H1 (cell line): ENCODE measurements at regions not wholly inside any gene's neighbourhood (a gene's known extent, or its start where the extent isn't known, plus 50 kb on each side); places are given as distances from the start of the nearest gene placed in this dataset.

ENCODE experiments used
- CTCF ChIA-PET: fragments of 300-600 bp; sonication (Branson Sonifier 250); formaldehyde crosslinking; loops from one replicate; lab custom pipeline; 2021; ENCODE audit not compliant: partially characterized antibody; lab: Charles Lee
- POLR2A ChIA-PET: fragments of 300-600 bp; sonication (Branson Sonifier 250); formaldehyde crosslinking; loops from one replicate; lab custom pipeline; 2021; ENCODE audit warnings: inconsistent platforms; ENCODE audit not compliant: partially characterized antibody; lab: Charles Lee
- DNase-seq, 2 experiments: peaks; one replicate each; pipeline versions ENCODE4 v3.0.0 to v3.0.0-alpha.2; 2010 to 2022; ENCODE audit warnings: low spot score in 2 of 2, low read depth in 1 of 2, mixed read lengths in 1 of 2
- FAIRE-seq: peaks from 2 replicates; lab custom pipeline; 2011; peaks lifted over from hg19 to GRCh38; lab: Jason Lieb, UNC
- H2AFZ ChIP-seq: 2 replicates; pipeline ENCODE4 v1.8.1; 2012; ENCODE audit warnings: low read length, inconsistent platforms
- H2AK5ac ChIP-seq: 2 replicates; pipeline ENCODE4 v1.6.1; 2013; ENCODE audit warnings: low read depth, low read length
- H2BK120ac ChIP-seq: replicated peaks from 2 replicates; pipeline ENCODE3; 2013; ENCODE audit warnings: low read depth, low read length, inconsistent platforms
- H2BK12ac ChIP-seq: 2 replicates; pipeline ENCODE4 v1.6.1; 2013; ENCODE audit warnings: low read depth, low read length
- H2BK15ac ChIP-seq: 2 replicates; pipeline ENCODE4 v1.6.1; 2013; ENCODE audit warnings: low read length
- H2BK20ac ChIP-seq: 2 replicates; pipeline ENCODE4 v1.6.1; 2013; ENCODE audit warnings: low read length
- H2BK5ac ChIP-seq: 2 replicates; pipeline ENCODE4 v1.6.1; 2013; ENCODE audit warnings: low read depth, low read length
- H3K14ac ChIP-seq: 2 replicates; pipeline ENCODE4 v1.6.1; 2013; ENCODE audit warnings: inconsistent platforms; ENCODE audit not compliant: insufficient read length
- H3K18ac ChIP-seq: 2 replicates; pipeline ENCODE4 v1.6.1; 2013; ENCODE audit warnings: low read length; ENCODE audit errors: extremely low read depth
- H3K23ac ChIP-seq: 2 replicates; pipeline ENCODE4 v1.6.1; 2013; ENCODE audit warnings: inconsistent platforms; ENCODE audit not compliant: insufficient read length
- H3K23me2 ChIP-seq: 2 replicates; pipeline ENCODE4 v1.6.1; 2013; ENCODE audit warnings: low read depth, low read length
- H3K27ac ChIP-seq: 2 replicates; pipeline ENCODE4 v1.6.1; 2011; ENCODE audit warnings: low read depth, low read length, inconsistent platforms
- H3K27me3 ChIP-seq, 4 experiments: replicated peaks in 1 of 4; 1 replicate in 1 of 4; 2 replicates in 3 of 4; pipeline versions ENCODE4 v1.6.1 to v1.8.1; 2011 to 2013; ENCODE audit warnings: low read length in 3 of 4, mild to moderate bottlenecking in 3 of 4, inconsistent platforms in 2 of 4, mixed read lengths in 2 of 4, moderate library complexity in 1 of 4; ENCODE audit not compliant: control insufficient read depth in 3 of 4, insufficient read depth in 3 of 4; ENCODE audit errors: extremely low read depth in 1 of 4
- H3K36me3 ChIP-seq, 4 experiments: 2 replicates each; pipeline versions ENCODE4 v1.6.1 to v1.8.1; 2011 to 2013; ENCODE audit warnings: mild to moderate bottlenecking in 4 of 4, low read length in 3 of 4, moderate library complexity in 2 of 4, control low read depth in 1 of 4, inconsistent platforms in 1 of 4; ENCODE audit not compliant: insufficient read depth in 4 of 4, control insufficient read depth in 2 of 4
- H3K4ac ChIP-seq: replicated peaks from 2 replicates; pipeline ENCODE3; 2013; ENCODE audit warnings: low read length, low read depth, mixed read lengths, inconsistent platforms; ENCODE audit not compliant: insufficient read length
- H3K4me1 ChIP-seq, 4 experiments: replicated peaks in 1 of 4; 1 replicate in 1 of 4; 2 replicates in 3 of 4; pipeline versions ENCODE4 v1.6.1 to v1.8.1; 2011 to 2013; ENCODE audit warnings: low read length in 3 of 4, inconsistent platforms in 2 of 4, mixed read lengths in 1 of 4; ENCODE audit not compliant: insufficient read depth in 4 of 4, control insufficient read depth in 3 of 4
- H3K4me2 ChIP-seq, 2 experiments: 2 replicates each; pipeline versions ENCODE4 v1.6.1 to v1.8.1; 2011 to 2013; ENCODE audit warnings: low read depth in 2 of 2, low read length in 2 of 2, control low read depth in 1 of 2, inconsistent platforms in 1 of 2, mild to moderate bottlenecking in 1 of 2; ENCODE audit not compliant: insufficient read depth in 1 of 2
- H3K4me3 ChIP-seq, 4 experiments: fragments of 200-600, 300-600 bp in 1 of 4; sonication (generic), shearing (Covaris generic), sonication (Bioruptor Twin) in 1 of 4; 2 replicates each; pipeline versions ENCODE4 v1.5.1 to v1.8.1; 2011 to 2016; ENCODE audit warnings: low read length in 4 of 4, low read depth in 3 of 4, control low read depth in 2 of 4, inconsistent platforms in 2 of 4, mild to moderate bottlenecking in 2 of 4, mixed read lengths in 1 of 4, moderate library complexity in 1 of 4; ENCODE audit not compliant: insufficient read depth in 2 of 4; ENCODE audit errors: extremely low read depth in 1 of 4
- H3K56ac ChIP-seq: replicated peaks from 2 replicates; pipeline ENCODE3; 2013; ENCODE audit warnings: low read depth, mild to moderate bottlenecking, mixed read lengths, low read length, inconsistent platforms; ENCODE audit not compliant: insufficient read length
- H3K79me1 ChIP-seq: 2 replicates; pipeline ENCODE4 v1.6.1; 2013; ENCODE audit warnings: low read depth, low read length, control low read depth
- H3K79me2 ChIP-seq, 2 experiments: 2 replicates each; pipeline versions ENCODE4 v1.6.1 to v1.8.1; 2012 to 2013; ENCODE audit warnings: low read length in 2 of 2, mild to moderate bottlenecking in 2 of 2, inconsistent platforms in 1 of 2; ENCODE audit not compliant: insufficient read depth in 2 of 2, control insufficient read depth in 1 of 2
- H3K9ac ChIP-seq, 4 experiments: replicated peaks in 1 of 4; 1 replicate in 1 of 4; 2 replicates in 3 of 4; pipeline versions ENCODE4 v1.6.1 to v1.8.1; 2011 to 2013; ENCODE audit warnings: low read depth in 3 of 4, low read length in 3 of 4, control low read depth in 2 of 4, mild to moderate bottlenecking in 2 of 4, moderate library complexity in 2 of 4, inconsistent platforms in 1 of 4; ENCODE audit errors: extremely low read depth in 1 of 4
- H3K9me3 ChIP-seq, 2 experiments: 2 replicates each; pipeline versions ENCODE4 v1.6.1 to v1.8.1; 2012 to 2013; ENCODE audit warnings: mild to moderate bottlenecking in 2 of 2, moderate library complexity in 2 of 2, control low read depth in 1 of 2, inconsistent platforms in 1 of 2, low read depth in 1 of 2, low read length in 1 of 2, mixed read lengths in 1 of 2; ENCODE audit not compliant: insufficient read depth in 2 of 2
- H4K20me1 ChIP-seq, 2 experiments: replicated peaks in 1 of 2; 2 replicates each; pipeline versions ENCODE3 to v1.8.1; 2011 to 2013; ENCODE audit warnings: inconsistent platforms in 2 of 2, low read length in 2 of 2, mild to moderate bottlenecking in 1 of 2; ENCODE audit not compliant: insufficient read depth in 2 of 2, control insufficient read depth in 1 of 2
- H4K5ac ChIP-seq: 2 replicates; pipeline ENCODE4 v1.6.1; 2013; ENCODE audit warnings: low read length, low read depth, mixed read lengths, inconsistent platforms; ENCODE audit not compliant: insufficient read length
- H4K8ac ChIP-seq: 2 replicates; pipeline ENCODE4 v1.8.0; 2013; ENCODE audit warnings: mild to moderate bottlenecking, moderate library complexity, low read length, inconsistent platforms; ENCODE audit not compliant: insufficient read depth; ENCODE audit errors: extremely low read depth
- H4K91ac ChIP-seq: replicated peaks from 2 replicates; pipeline ENCODE3; 2013; ENCODE audit warnings: low read length, mixed read lengths, inconsistent platforms; ENCODE audit not compliant: insufficient read length
- CTBP2 ChIP-seq: IDR thresholded peaks from 2 replicates; pipeline ENCODE4 v1.7.0; 2011; ENCODE audit warnings: borderline replicate concordance, mild to moderate bottlenecking, moderate library complexity, mixed read lengths, low read length; ENCODE audit not compliant: insufficient read depth, insufficient read length
- GTF2F1 ChIP-seq: IDR thresholded peaks from 2 replicates; pipeline ENCODE4 v1.6.1; 2012; ENCODE audit warnings: low read depth, low read length, improper control_type of control experiment, borderline replicate concordance
- HDAC2 ChIP-seq, 2 experiments: fragments of 300-600 bp in 1 of 2; sonication (generic) in 1 of 2; IDR thresholded peaks; 2 replicates each; pipeline ENCODE4 v1.6.1; 2011 to 2012; ENCODE audit warnings: low read depth in 2 of 2, low read length in 2 of 2, mild to moderate bottlenecking in 2 of 2, moderate library complexity in 2 of 2, borderline replicate concordance in 1 of 2, inconsistent platforms in 1 of 2
- HDAC6 ChIP-seq: IDR thresholded peaks from one replicate; pipeline ENCODE4 v1.7.1; 2012; ENCODE audit warnings: low read depth, mild to moderate bottlenecking, inconsistent platforms, low read length, moderate library complexity
- RXRA ChIP-seq: IDR thresholded peaks from 2 replicates; pipeline ENCODE4 v1.6.1; 2011; ENCODE audit warnings: low read depth, mild to moderate bottlenecking, low read length, moderate library complexity; ENCODE audit not compliant: insufficient read depth
- SIX5 ChIP-seq: IDR thresholded peaks from 2 replicates; pipeline ENCODE4 v1.6.1; 2011; ENCODE audit warnings: mild to moderate bottlenecking, low read depth, low read length
- SP1 ChIP-seq: IDR thresholded peaks from 2 replicates; pipeline ENCODE4 v1.6.1; 2011; ENCODE audit warnings: low read depth, low read length
- SP4 ChIP-seq: IDR thresholded peaks from 2 replicates; pipeline ENCODE4 v1.6.1; 2012; ENCODE audit warnings: low read length, inconsistent platforms
- TBP ChIP-seq: IDR thresholded peaks from 2 replicates; pipeline ENCODE4 v1.6.1; 2011; ENCODE audit warnings: low read depth, low read length, improper control_type of control experiment
- WGBS, 2 experiments: shearing (Covaris generic) in 1 of 2; methylation state at CpG; one replicate each; pipeline versions ENCODE4 v1.1.6 to v1.1.7; 2013 to 2015; ENCODE audit warnings: low lambda C conversion rate in 2 of 2, mixed read lengths in 2 of 2, inconsistent platforms in 1 of 2, low coverage in 1 of 2, missing lambda C conversion rate in 1 of 2; ENCODE audit not compliant: insufficient replicate concordance in 2 of 2, insufficient coverage in 1 of 2, insufficient read length in 1 of 2; ENCODE audit errors: extremely low coverage in 1 of 2, missing lambda C conversion rate in 1 of 2; 5-methylcytosine and 5-hydroxymethylcytosine counted together
- TF ChIP-seq, protein P1 (sequence below): IDR thresholded peaks from 2 replicates; pipeline ENCODE4 v1.6.1; 2012; ENCODE audit warnings: low read length, inconsistent platforms

DNA sequence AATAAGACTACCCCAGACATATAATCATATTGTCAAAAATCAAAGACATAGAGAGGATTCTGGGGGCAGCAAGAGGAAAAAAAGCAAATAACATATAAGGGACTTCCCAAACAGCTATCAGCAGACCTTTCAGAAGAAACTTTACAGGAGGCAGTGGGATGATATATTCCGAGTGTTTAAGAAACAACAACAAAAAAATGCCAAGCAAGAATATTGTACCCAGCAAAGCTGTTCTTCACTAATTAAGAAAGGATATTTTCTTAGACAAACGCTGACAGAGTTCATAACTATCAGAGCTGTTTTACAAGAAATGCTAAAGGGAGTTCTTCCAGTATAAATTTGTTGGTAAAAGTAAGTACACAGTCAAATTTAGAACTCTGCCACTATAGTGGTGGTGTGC lies 243.3 kb upstream of the AFDN start:
- H2AFZ ChIP-seq: no peak overlapping the region

More for the DNA sequence above, 243.3 kb upstream of the AFDN start:
- Histone ChIP-seq H3K56ac (no peak overlapping the region), H3K36me3 (no peaks in the 10 kb centered on the region), H3K18ac (no peak overlapping the region), H3K14ac (no peak overlapping the region), H2BK15ac (no peak overlapping the region), H3K9me3 (no peaks in the 10 kb centered on the region; a peak in 1 of 4 replicates), H3K23me2 (no peaks in the 10 kb centered on the region; the same call in 1 of the 2 replicates), H4K5ac (no peak overlapping the region), H3K9ac (no peak overlapping the region), H3K4me3 (no peak overlapping the region), H4K8ac (no peak overlapping the region), H2BK120ac (no peak overlapping the region), H3K27ac (no peak overlapping the region), H3K23ac (no peak overlapping the region), H2AK5ac (no peak overlapping the region), H3K79me2 (no peaks in the 10 kb centered on the region), H3K4ac (no peak overlapping the region), H3K79me1 (no peaks in the 10 kb centered on the region), H2BK20ac (no peak overlapping the region), H2BK5ac (no peak overlapping the region), H4K20me1 (no peaks in the 10 kb centered on the region), H3K27me3 (no peaks in the 10 kb centered on the region), H2BK12ac (no peak overlapping the region), H3K4me2 (no peak overlapping the region), H3K4me1 (no peaks in the 10 kb centered on the region), H4K91ac (no peak overlapping the region)
- DNase-seq (no peak), FAIRE-seq (no peak)
- POLR2A ChIA-PET: interaction anchor here (0.7 kb wide), 1 partner anchor 87 kb away, joined by 4 read pairs; no protein-coding TSS in a partner anchor
- 89% methylated on average over 2 of the region's 2 CpGs; no CpG with 5 or more reads in 1 of the 2 experiments for WGBS, 2 experiments
- CTCF ChIA-PET: interaction anchor here (1.1 to 1.3 kb wide), 2 partner anchors 16 to 482 kb away, joined by 3 read pairs; no protein-coding TSS in a partner anchor
- TF ChIP-seq HDAC6 (no peak), GTF2F1 (no peak), SP4 (no peak), TBP (no peak), RXRA (no peak), SP1 (no peak), HDAC2 (IDR thresholded peaks at IDR 0.05; ENCODE audit: borderline replicate concordance in 1 of 2, low read depth in 2 of 2, low read length in 2 of 2) (no peak), SIX5 (no peak), CTBP2 (no peak)
- TF ChIP-seq, protein P1, sequence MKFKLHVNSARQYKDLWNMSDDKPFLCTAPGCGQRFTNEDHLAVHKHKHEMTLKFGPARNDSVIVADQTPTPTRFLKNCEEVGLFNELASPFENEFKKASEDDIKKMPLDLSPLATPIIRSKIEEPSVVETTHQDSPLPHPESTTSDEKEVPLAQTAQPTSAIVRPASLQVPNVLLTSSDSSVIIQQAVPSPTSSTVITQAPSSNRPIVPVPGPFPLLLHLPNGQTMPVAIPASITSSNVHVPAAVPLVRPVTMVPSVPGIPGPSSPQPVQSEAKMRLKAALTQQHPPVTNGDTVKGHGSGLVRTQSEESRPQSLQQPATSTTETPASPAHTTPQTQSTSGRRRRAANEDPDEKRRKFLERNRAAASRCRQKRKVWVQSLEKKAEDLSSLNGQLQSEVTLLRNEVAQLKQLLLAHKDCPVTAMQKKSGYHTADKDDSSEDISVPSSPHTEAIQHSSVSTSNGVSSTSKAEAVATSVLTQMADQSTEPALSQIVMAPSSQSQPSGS: no peak
